GM21529 (cell line): ENCODE measurements at regions not wholly inside any gene's neighbourhood (a gene's known extent, or its start where the extent isn't known, plus 50 kb on each side); places are given as distances from the start of the nearest gene placed in this dataset.

ENCODE experiments used
- ATAC-seq: cut with Tn5 transposase; IDR thresholded peaks from one replicate; pipeline ENCODE4 v1.9.1; 2021; ENCODE audit not compliant: unreplicated experiment

DNA sequence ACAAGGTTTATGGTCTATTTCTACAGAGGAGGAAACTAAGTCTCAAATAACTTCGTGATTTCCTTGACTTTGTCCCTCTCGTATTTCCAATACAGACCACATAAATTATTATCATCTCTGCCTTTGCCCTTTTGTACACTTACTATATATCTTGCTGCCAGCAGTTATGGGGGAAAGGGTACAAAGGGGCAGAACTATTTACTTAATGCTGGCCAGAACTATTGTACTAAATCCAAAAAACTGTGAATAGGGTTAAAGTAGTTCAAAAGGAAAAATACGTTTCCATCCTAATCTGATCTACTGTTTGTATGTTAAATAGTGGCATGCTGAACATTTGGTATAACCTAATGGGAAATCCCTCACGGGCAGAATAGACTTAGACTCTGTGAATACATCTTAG lies 537.3 kb upstream of the SEMA6D start:
- ATAC-seq = no peak

DNA sequence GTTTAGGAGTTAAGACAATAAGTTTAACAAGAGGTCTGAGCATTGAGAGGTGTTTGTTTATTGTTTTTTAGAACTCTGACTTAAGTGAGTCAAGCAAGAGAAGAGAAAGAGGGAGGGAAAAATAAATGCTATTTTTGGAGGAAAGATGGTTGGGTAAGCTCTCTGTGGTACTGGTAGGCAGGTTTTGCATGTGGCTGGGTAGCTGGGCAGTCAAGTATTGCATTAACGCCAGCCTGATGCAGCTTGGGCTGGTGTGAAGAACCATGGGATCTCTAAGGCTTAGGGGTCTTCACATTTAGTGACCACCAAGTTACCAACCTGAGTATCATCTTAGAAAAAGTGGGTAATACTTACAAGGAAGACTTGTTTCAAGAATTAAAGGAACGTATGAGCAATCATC lies 534.5 kb upstream of the SEMA6D start:
- no peak for ATAC-seq

DNA sequence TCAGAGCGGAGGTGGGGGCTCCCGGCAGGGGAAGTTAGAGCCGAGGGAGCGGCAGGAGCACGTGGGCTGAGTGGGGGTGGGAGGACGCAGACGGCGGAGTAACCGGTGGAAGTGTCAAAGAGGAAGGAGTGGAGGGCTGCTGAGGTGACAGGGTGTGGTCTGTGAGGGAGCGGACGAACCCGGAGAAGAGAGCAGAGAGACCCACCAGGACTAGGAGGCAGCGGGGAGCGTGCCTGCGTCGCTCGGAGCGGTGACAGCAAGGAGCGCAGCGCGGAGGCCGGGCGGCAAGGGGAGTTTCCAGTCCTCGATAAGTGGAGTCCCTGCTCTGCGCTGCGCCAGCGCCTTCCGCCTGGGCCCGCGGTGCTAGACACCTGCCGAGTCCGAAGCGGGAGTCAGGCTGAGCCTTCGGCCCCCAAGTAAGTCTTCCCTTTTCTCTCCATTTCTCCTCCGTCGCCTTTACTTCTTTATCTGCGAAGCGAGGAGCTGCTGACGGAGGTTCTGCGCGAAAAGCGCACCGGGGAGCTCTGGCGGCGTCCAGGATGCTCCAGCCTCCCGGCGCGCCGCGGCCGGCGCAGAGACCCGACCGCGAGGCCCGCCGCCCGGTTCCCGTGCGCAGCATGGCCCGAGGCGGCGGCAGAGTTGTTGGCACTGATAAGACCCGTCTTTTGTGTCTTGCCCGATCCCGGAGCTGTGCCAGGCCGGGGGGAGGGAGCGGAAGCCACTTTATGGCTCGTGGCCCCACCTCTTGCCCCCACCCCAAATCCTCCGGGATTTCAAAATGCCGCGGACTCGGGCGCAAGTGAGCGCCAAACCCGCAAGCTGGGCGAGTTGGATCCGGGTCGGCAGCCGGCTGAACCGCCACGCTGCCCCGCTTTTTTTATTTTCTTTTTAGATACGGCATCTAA lies 533.0 kb upstream of the SEMA6D start:
- ATAC-seq = no peak

DNA sequence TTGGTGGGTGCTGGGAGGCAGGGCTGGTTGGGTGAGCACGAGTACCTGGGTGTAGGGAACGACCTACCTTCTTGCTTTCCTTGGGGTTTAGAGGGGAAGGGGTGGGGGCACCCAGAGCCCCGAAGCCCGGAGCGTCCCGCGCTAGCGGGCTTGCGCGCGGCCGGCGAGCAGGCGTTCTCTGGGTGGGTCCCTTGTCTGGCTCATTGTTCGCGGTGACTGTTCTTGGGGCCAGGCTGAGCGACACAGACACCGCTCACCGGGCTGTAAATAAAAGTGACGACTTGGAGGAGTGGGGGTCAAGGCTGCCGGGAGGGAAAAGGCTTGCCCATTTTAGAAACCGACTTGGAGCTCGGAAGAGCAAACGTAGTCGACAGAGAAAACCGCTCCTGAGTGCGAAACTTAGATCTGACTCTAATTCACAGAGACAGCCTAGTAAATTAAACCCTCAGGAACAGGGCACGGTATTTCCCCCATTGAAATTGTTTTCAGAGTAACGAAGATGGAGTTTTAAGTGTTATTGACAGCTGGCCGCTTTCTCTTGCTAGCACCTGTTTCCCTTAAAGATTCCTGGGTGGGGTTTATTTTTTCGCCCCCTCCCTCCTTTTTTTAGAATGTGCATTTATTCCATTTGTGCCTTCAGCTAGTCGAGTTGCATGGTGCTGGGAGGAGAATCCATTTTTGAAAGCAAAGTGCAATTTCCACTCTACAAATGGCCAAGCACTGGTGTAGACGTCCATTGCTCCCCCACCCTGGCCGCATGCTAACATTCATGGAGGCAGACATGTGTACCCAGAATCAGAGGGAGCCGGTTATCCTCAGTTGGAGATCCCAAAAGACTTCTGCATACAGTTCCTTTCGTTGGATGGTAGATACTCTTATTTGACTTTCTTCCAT lies 532.1 kb upstream of the SEMA6D start:
- no peak for ATAC-seq

DNA sequence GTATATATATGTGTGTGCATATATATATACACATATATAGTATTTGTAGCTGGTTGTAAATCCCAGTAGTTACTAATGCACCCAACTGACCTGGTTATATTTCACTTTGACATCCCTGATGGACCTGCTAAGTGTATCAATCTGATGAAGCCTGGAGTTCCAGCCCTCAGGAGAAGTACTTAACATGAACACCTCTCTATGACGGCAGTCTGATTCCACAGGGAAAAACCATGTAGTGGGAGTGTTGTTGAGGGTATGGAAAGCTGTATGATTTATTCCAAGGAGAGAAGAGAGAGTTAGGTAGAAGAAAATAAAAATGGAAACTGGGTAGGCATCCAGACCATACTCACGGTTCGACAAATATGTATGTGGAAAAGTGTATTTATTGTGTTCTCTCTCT lies 531.2 kb upstream of the SEMA6D start:
- no peak for ATAC-seq

DNA sequence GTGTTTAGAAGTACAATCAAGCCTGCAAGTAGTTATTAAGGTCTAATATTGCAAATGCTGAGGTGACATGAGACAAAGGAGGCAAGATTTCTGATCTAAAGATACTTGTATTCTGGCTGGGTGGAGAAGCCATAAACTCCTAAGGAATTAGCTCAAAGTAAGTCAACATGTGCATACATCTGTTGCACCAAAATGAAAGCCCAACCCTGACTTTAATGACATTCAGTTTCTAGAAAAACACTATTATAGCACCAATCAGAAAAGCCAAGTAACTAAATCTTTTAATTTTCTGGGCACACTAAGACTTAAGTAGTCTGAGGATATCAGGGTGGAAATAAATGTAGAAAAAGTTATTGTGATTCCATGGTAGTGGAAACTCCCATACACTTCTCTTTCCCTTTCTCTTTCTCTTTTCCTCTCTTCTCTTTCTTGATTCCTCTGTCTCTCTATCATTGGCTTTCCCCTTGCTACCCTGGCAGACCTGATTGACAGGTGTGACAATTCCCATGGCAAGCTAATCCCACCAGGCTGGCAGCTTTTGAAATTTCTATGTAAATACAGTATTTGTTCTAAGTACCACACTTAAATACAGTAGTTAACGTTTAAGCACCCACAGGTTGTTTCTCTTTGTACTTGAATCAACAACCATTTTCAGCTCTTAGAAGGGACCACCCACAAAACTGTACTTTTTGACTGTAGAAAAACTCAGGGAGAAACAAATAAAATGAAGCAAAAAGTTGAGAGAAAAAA lies 528.4 kb upstream of the SEMA6D start:
- ATAC-seq = no peak

DNA sequence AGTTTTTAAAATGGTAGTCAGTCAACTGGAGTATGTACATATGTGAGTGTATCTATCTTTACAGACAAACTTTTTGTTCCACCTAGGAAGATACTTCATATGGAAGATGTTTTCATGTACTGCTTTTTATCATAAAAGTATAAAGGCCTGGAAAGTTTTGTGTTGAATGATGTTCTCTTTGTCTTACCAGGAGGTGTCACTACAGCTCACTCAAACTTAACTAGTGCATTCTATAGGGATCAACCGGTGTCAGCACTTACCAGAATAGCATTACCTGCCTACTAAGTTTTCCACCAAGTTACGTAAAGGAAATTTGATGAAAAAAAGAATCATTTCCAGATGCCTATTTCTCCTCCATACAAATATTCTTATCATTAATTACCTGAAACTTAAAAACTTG lies 522.6 kb upstream of the SEMA6D start:
- ATAC-seq = no peak

DNA sequence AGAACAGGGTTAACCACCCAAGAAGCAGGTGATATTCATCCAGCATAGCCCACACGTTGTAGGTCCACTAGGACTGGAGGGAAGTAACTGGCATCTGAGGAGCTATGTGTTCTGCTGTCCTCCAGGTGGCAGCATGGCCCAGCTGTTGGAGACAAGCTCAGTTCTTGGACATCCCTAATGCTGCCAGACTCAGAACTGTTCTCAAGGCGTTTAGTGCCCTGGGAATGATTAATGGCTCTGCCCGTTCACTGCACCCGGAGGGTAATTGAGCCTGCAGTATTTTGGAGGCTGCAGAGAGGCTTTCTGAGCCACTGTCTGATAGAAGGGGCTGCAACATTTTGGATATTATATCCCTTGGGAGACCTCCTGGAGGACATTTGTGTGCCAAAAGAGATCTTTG lies 521.3 kb upstream of the SEMA6D start:
- peak; percentile 88 for ATAC-seq

DNA sequence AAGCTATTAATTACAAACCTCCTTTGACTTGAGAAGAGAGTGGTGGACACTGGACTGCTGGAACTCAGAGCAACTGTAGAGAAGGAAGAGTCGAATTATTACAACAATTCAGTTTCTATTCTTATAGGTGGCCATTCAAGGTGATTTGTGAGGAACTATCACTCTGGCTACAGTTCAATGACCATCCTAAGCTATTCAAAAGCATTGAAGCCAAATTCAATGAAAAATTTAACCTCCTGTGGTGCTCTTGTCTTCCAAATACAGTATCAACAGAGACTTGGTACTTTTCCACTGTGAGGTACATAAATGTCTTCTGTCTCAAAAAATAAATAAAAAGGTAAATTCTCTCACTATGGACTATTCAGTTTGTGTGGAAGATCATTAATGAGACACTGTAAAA lies 513.3 kb upstream of the SEMA6D start:
- no peak for ATAC-seq

DNA sequence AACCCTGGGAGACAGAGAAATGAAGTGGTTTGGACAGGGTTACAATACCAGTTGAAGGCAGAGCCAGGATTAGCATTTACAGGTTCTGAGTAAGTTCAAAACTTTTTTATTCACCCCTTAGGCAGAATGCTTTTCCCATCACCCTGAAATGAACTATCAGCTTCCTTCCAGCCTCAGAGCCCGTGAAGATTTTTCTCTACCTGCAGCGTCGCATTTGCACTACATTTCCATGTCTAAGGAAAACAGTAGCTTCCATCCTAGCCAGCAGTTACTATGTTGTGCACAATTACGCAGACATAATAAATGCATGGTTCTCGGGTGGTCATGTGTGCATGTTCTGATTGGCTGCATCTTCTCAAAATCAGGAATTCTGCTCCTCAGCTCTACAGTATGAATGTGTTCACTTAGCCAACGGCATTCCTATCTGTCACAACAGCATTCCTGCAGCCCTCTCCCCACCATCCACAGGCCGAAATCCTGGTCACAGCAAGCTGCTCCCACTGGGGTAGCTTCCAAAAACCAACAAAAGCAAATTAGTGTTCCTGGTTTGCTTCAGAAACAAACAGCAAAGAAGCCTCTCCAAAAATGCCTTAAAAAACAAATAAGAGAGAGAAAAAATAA lies 510.8 kb upstream of the SEMA6D start:
- no peak for ATAC-seq

DNA sequence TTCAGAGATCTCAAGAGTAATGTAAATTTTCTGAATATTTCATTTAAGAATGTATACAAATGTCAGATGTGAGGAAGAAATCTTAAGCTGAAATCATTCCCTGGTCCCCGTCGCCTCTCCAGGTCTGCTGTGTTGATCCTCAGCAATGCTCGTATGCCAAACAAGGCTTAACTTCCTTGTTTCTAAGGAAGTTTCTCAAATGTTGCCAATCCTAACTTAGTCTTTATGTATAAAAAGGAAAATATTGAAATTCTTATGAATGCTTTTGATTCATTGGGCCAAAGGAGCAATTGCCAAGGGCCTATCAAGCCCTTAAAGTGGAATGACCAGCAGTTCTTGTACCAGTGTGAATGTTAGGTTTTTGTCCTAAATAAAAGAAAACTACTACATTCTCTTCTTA lies 507.7 kb upstream of the SEMA6D start:
- no peak for ATAC-seq

DNA sequence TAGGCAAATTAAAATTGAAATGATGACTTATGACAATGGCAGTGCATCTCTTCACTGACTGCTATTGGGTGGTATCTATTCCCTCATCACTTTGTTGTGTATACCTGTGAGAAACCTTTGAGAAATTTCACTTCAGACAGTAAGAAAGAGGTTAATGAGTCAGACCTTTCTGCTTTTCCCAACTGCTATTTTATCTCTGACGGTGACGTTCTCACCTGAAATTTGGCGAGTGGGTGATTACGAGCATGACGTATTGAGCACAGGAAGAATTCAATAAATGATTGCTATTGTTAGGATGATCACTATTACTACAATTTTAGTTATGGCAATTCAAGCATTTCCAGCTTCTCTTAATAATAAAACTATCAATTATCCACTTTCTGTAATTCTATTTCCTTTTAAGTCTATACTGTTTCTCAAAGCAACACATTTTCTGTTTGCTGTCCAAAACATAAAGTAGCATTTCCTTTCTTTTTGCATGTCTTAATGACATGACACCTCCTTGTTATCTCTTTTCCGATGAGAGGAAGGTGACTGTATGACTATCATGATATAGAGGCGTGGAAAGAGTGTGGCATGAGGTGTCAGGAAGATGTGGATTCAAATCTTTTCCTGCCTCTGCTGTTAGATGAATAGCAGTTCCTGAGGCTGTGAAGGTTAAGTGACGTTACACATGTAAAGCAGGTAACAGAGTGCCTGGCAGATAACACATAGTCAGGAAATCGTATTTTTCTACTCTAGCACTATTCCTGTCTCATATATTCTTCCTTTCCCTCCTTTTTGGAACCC lies 504.9 kb upstream of the SEMA6D start:
- no peak for ATAC-seq

DNA sequence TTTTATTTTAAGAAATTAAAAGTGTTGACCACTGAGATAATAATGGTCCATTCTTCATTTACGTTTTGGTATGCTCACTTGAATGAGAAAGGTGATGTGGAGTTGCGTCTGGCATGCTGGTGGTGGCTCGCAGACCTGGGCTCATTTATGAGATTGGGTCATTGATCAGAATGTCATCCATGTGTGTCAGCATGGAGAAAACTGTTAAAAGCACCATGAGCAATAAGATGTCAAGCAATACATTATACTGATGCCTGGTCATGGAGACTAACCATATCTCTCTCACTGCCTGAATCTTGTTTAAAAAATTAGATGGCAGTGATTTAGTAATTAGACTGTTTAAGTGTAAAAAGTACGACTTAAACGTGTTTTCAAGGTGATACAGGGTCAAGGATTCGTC lies 503.4 kb upstream of the SEMA6D start:
- no peak for ATAC-seq

DNA sequence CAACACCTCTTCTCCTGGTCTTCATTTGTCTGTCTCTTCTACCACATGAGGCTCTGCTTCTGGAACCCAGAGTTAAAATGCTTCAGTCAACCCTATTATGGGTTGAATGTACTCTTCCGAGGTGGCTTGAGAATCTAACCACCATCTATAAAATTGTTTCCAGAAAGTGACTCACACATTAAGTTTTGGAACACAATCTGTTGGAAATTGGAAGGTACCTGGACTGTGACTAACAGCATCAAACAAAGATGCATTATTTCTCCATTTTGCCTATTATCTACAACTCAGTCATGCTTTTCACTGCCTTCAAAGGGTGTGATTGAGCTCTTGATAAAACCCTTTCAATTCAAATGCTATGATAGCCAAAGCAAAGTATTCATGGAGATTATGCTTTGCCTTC lies 499.0 kb upstream of the SEMA6D start:
- no peak for ATAC-seq

DNA sequence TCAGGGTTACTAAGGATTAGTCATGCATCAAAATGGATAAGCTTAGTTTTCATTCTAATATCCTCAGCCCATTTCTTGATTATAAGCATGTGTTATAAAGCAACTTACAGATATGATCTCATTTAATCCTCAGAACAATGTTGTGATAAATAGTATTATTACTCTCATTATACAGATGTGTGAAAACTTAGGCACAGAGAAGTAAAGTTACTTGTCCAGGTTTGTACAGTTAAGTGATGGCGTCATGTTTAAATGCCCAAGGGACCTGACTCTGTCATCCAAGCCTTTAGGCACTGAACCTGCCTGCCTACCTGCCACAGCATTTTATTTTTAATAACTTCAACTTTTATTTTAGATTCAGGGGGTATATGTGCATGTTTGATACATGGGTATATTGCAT lies 472.9 kb upstream of the SEMA6D start:
- ATAC-seq = no peak

DNA sequence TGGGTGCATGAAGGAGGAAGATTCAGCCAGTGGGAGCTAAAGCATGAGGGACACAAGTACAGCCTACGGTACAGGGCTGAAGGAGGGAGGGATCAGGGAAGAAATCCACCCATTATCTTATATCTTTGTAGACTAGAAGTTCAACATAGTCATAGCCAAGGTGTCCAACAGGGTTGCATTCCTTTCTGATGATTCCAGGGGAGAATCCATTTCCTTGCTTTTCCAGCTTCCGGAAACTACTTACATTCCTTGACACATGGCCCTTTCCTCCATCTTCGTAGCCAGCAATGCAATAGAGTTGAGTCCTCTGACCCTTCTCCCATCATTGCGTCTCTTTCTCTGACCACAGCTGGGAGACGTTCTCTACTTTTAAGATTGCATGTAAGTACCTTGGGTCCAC lies 471.0 kb upstream of the SEMA6D start:
- no peak for ATAC-seq

DNA sequence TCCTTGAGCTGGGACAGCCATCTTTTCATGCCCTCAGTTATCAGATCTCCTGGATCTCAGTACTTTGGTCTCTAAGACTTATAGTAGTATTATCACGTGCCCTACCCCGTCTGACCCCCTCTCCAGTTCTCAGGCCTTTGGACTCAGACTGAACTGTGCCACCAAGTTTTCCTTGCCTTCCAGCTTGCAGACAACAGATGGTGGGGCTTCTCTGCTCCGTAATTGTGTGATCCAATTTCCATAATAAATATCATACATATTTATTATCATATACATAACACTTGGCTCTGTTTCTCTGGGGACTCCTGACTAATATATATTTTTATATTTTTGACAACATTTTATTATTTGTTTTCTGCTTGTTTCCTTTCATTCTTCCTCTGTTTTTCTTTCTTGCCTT lies 458.8 kb upstream of the SEMA6D start:
- no peak for ATAC-seq

DNA sequence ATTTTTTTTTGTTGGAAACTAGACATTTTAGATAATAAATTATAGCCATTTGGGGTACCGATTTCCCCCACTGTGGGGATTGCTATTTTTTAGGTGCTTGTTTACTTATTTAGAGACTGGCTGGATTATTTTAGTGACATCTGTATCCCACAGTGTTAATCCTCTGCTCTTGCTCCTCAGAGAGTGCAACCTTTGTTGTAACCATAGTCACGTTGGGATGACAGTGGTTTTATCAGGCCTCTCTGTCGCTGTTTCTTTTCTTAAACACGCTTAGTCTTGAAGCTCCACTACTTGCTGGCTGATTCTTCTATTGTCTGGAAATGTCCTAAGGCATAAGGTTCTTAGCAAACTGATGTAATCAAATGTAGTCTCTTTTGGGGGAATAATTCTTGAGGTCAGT lies 451.6 kb upstream of the SEMA6D start:
- no peak for ATAC-seq

DNA sequence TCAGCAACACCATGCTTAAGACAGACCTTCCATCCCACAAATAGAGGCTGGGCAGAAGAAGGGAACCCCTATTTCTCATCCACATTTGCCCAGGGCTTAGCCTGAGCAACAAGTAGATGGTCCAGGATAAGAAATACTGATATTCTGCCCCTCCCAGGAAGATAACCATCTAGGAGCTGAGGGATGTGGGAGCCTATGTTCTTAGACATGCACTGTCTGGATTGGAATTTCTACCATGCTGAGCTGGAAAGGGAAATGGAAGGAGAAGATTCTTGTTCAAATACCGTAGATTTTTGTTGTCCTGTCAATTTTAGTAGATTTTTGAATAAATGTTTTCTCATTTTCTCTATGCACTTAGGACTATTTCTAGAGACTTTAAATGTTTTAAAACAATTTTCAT lies 450.7 kb upstream of the SEMA6D start:
- ATAC-seq = no peak

DNA sequence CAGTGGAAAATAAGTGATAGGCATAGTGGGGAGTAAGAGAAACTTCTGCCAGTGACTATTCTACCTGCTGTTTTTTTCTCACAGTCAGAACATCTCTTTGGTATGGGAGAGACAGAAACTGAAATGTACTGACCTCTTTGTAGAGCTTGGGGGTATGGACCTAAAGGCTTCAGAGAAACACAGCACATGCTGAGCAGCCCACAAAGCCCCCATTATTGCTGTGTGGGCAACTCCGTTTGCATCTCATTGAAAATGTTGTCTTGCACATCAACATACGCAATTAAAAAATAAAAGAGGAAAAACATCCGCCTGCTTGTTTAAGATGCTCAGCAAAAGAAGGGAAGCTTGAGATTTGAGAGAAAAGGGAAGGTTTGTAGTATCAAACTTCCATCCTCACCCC lies 443.4 kb upstream of the SEMA6D start:
- ATAC-seq = no peak
